GM21825 (cell line): ENCODE measurements at regions not wholly inside any gene's neighbourhood (a gene's known extent, or its start where the extent isn't known, plus 50 kb on each side); places are given as distances from the start of the nearest gene placed in this dataset.

Experiments used
- ATAC-seq: cut with Tn5 transposase; IDR thresholded peaks from one replicate; pipeline ENCODE4 v1.9.1; 2021; ENCODE audit warnings: mild to moderate bottlenecking, moderate library complexity; ENCODE audit not compliant: unreplicated experiment

DNA sequence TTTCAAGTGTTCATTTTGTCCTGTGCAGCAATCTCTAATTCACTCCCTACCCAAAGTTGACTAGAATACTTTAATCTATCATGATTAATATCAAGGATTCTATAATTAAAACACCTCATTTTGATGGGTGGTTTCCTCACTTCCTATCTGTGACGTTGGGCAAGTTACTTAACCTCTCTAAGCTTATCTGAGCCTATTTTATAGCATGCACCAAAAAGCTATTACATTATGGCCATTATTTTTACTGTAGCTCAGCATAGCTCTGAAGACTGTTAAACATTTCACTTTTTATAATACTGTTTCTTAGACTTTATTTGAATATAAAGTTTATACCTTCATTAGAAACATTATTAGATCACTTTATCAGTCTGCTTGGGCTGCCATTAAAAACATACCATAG is 579.6 kb upstream of the NXPH2 start:
- ATAC-seq: no peak

DNA sequence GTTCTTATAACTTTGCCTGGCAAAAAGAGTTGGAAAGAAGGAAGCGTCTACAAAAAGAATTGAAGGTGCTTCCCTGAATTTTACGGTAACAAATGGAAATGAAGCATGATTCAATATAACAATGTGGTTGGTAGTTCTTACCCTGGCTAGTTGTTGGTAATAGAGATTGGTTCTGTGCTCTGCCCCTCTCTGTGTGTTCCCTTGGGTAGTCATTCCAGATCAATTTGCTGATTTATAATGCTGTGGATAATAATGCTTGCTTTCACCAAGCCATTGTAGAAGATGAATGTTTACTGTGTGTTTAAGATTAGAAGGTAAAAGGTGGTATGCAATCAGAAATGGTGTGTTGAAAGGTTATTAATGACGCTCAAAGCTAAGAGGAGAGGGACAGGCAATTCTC is 577.8 kb upstream of the NXPH2 start:
- no peak for ATAC-seq

DNA sequence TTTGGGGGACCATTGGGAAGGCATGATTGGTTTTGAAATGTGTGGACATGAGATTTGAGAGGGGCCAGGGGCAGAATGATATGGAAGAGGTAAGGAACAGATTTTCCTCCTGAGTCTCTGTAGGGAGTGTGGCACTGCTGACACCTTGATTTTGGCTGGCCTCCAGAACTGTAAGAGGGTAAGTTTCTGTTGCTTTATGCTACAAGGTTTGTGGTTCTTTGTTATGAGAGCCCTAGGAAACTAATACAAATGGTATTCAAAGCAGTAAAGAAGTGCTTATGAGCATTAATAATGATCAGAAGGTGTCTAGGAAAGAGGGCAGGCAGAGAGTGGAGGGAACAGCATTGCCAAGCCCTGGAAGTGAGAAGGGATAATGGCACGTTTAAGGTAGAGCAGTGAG is 574.3 kb upstream of the NXPH2 start:
- no peak for ATAC-seq

DNA sequence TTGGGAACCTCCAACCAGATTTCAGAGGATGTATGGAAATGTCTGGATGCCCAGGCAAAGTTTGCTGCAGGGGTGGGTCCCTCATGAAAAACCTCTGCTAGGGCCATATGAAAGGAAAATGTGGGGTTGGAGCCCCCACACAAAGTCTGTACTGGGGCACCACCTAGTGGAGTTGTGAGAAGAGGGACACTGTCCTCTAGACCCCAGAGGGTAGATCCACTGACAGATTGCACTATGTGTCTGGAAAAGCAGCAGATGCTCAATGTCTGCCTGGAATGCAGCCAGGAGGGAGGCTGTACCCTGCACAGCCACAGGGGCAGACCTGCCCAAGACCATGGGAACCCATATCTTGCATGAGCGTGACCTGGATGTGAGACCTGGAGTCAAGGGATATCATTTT is 573.7 kb upstream of the NXPH2 start:
- ATAC-seq: no peak

DNA sequence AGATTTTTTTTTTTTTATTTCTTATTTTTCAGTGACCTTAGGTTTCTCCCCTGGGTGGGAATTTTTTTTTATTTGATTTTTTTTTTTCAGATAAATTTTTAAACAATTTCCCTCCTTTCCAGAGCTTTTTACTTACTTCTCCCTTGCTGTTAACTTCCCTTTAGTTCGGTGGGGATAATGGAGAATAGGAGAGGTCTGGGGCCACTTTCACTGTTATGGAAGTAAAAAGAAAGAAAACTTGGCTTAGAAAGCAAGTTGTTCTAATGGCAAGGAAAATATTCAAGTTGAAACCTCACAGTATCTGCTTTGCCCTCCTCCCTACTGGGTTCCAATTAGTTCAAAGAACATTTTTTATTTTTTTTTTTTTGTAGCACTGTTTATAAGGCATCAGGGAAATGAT is 537.1 kb upstream of the NXPH2 start:
- ATAC-seq: no peak

DNA sequence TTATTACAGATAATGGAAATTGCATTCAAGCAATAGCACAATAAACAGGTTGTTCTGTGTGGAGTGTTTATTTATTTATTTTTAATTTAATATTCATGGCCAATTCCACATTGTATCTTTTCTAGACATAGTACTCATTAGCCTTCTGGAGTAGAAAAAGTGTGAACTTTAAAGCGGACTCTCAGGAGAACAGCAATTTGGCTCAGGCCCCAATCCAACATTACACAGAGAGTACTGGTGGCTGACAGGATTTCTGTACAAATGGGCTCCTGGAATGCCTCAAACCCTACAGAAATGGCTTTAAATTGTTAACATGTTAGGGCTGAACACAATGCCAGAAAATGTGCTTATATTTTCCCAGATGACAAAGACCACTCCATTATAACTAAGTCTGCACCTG is 533.9 kb upstream of the NXPH2 start:
- ATAC-seq: no peak

DNA sequence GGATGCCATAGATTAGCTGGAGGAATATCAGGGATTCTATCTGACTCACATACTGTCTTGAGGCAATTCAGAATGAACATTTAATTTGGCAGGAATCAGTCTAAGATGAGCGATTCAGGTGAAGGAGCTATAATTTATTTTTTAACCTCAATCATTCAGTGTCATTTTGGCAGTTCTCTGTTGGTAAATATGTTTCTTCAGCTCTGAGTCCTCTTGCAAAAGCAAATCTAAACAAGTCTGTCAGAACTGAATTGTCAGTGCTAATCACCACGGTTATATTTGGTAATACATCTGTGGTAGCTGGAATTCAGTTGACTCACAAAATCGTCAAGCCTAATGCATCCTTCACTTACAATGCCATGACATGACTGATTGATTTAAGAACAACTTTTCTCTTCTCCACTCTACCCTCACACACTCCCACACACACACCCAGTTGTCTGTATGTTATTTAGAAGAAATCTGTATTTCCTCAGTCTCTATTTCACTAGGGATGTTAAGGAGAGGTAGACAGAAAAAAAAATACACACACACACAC is 516.6 kb upstream of the NXPH2 start:
- no peak for ATAC-seq

DNA sequence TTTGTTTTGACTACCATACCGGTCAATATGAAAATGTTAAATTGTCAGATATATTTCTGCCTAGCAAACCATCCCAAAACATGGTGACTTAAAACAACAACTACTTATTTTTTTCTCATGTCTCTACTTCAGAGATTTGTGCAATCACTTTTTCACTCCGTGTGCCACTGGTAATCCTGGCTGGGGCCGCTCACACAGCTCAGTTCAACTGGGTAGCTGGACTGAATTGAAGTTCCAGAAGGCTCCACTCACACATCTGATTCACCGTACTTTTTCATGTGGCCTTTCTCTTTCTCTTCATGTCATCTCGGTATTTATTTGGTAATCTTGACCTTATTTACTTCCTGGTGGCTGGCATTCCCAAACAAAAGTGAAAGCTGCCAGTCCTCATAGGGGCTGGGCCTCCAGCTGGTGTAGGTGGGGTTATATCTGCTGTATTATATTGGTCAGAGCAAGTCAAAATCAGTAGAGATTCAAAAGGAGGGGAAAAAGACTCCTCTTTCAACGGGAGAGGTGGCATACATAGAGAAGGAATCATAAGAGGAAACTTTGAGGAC is 513.9 kb upstream of the NXPH2 start:
- no peak for ATAC-seq

DNA sequence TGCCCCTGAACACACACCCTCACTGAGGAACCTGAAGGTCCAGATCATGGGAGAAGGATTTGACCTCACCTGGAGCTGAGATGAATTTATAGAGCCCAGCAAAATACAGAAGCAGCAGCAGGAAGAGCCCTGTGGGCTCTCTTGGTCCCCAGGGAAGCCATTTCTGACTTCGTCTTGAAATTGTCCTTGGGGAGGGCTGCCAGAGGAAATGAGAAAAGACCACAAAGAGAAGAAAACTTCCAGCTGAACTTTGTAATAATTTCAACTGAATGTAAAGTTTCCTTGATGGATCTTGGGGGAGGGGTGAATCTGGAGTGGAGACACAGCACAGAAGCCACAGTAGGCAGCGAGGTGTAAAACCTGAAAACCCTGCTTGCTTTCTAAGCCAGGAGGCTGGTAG is 500.9 kb upstream of the NXPH2 start:
- ATAC-seq: no peak

DNA sequence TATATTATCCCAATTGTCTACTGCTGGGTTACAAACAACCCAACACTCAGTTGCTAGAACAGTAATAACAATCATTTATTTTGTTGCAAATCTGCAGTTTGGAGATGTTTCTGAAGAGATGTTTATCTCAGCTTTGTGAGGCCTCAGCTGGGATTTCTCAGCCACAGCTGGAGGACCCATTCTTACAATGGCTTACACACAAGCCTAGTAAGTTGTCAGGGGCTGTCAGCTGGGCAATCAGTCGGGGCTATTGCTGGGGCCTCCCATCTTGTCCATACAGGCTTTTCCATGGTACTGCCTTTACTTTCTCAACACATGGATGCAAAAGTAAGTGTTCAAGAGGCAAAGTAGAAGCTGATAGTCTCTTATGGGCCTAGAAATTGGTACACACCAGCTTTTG is 491.7 kb upstream of the NXPH2 start:
- ATAC-seq: no peak

DNA sequence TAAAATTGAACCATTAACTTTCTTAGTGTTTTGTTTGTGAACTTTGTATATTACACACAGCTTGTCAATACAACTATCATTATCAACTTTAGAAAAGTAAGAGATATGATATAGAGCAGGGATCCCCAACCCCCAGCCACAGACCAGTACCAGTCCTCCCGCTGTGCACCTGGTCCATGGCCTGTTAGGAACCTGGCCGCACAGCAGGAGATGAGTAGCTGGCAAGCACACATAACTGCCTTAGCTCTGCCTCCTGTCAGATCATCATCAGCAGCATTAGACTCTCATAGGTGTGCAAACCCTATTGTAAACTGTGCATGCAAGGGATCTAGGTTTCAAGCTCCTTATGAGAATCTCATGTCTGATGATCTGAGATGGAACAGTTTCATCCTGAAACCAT is 491.0 kb upstream of the NXPH2 start:
- ATAC-seq: no peak

DNA sequence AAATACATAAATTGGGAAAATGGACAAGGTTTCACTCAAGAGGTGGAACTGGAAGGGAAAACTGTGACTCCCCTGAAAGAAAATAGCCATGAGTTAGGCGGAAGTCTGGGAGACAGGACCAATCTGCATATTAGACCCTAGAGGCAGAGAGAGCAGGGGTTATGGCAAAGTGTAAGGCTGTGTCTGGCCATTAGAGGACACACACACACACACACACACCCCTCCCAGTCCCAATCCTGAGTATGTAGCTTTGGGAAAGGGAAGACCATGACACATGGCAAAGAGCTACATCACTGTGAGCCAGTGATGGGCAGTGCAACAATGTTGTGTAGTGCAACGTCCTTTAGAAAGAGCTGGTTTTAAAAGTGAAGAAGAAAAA is 479.9 kb upstream of the NXPH2 start:
- ATAC-seq: no peak

DNA sequence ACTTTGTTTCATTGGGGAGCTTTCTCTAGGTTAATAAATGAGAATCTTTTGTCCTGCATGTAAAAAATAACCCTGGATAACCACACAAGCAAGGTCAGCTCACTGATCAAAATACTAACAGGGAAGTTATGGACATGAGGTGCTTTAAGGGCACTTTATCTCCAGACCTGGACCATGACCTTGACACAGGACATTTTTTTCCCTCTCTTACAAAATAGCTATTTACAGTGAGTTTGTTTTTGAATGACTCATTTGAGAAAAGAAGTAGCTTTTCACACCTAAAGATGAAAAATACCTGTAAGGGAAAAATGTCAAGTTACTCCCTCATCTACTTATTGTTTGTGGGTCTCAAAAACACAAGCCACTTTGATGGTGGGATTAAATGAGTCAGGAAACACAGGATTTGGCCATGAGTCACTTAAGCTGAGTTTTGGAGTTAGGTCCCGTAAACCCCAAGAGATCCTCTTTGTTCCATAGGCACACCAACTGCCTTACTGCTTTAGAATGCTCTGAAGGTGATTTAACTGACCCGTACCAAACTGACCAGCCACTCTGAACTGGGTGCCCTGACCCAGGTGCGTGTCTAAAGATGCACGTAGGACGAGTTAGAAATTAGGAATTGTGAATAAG is 479.3 kb upstream of the NXPH2 start:
- ATAC-seq: no peak

DNA sequence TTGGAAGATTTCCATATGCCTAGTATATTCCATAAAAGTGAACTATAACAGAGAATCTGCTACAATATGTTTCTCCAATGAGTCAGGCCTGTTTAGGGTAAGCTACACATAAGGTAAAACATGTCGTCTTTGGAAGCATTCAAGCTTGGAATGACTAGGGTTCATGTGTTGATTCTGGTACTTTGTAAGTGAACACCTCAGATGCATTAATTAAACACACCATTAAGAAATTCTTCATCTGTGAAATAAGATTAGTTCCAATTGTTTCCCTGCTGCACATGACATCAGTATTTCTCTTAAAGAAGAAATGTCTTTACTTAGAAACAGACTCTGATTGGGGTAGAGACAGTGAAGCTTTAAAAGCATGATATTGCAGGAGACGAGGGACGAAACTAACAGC is 461.1 kb upstream of the NXPH2 start:
- ATAC-seq: no peak

DNA sequence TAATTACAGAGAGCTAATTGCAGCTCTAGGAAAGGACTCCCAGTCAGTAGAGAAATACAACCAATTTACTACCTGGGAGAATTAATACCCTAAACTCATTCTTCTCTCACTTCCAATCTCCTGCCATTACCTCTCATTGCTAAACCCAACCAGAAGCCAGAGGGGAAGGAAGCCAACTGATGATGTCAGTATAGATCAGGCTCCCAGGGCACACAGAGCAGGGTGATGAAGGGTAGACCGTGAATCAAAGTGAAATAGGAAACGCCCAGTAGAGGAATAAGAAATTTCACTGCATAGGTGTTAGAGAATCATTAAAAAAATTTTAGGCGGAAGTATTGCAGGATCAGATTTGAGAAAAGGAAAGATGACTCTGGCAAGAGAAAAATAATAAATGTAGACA is 456.8 kb upstream of the NXPH2 start:
- no peak for ATAC-seq

DNA sequence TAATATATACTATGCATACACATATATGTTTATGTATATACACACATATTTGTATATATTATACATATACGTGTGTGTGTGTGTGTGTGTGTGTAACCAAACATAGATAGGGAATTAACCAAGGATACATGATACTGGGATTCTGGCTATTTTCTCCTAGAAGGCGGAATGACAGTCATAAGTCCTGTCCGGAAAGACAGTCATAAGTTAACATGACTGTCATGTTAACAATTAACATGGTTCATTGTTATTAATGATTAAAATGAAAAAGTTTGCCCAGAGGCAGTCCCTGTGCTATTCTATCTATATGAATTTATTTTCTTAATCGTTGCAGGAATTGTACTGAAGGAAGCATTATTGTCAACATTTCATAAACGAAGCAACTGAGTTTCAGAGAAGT is 450.7 kb upstream of the NXPH2 start:
- no peak for ATAC-seq

DNA sequence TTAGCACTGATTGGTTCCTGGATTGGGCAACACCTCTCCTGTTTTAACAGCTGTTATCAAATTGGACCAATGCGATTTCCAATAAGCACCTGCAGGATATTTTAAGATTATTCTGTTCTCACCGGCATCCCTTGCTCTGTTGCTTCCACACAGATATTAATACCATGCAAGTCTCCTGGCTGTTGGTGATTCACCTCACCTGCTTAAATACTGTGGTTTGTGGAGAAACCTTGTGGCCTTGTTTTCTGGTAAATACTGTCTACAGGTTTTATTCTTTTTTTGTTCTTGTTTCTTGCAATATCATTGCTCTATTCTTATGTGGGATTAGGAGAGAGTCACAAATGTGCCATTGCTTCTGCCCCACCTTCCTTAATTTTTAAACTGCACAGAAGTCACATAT is 448.1 kb upstream of the NXPH2 start:
- ATAC-seq: no peak

DNA sequence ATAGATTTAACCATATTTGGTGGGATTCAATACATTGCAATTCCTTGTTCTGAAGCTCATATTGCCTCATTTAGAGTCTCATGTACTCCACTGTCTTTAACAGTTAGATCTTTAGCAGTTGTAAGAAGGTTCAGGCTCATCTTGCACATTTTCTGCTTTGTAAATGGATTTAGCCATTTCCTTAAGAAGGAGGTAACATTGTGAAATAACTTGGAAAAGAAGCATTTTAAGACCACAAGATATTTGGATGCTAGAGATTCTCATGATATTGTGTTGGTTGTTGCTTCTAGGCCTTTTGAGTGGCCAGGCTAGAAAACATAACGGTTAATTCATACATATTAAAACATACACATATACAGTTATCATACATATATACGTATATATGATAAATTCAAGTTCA is 445.8 kb upstream of the NXPH2 start:
- no peak for ATAC-seq

DNA sequence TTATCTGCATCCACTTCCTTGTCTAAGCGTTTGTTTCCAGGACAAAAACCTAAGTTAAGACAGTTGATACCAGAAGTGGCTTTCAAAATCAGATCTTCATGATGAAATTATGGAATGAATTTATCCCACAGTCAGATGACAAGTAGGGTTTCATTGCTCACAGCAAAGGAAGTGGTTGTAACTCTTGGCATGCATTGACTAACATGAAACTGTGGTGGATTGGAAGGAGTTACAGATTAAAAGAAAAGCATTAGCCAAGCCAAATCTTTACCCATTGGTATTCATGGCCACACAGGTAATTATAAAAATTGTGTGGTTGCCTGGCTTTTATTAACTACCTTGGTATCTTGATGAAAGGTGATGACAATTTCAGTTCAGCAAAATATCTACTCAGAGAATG is 438.0 kb upstream of the NXPH2 start:
- ATAC-seq: no peak

DNA sequence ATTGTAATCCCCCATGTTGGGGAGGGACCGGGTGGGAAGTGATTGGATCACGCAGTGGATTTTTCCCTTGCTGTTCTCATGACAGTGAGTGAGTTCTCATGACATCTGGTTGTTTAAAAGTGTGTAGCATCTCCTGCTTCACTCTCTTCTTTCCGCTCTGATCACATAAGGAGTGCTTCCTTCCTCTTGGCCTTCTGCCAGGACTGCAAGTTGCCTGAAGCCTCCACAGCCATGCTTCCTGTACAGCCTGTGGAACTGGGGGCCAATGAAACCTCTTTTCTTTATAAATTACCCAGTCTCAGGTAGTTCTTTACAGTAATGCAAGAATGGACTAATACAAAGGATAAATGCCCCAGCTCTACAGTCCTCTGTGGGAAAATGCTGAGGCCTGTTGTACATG is 437.5 kb upstream of the NXPH2 start:
- no peak for ATAC-seq

DNA sequence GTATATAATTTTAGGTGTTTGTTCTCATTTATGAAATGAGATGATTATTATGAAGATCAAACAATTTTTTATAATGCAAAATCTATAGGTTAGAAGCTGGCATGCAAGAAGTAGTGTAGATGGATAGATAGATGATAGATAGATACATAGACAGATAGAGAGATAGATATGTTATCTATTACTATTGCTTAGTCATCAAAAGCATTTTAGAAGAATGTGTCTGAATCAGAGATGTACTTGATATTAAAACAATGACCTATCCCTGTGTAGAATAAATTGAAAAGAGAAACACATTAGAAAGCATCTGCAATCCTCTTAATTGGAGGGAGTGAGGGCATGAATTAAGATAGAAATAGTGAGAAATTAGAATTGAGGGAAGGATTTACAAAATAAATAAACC is 436.2 kb upstream of the NXPH2 start:
- no peak for ATAC-seq

DNA sequence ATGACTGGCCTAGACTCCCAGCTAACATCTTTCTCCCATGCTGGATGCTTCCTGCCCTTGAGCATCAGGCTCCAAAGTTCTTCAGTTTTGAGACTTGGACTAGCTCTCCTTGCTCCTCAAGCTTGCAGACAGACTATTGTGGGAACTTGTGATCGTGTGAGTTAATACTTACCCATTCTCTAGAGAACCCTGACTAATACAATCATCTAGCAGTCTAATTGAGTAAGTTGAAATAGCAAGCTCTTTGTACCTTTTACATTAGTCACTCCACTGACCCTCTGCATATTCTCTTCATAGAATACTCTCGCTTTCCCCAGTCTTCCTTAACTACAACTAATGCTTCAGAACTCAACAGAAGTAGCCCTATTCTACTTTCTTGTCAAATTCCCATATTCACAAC is 434.6 kb upstream of the NXPH2 start:
- no peak for ATAC-seq

DNA sequence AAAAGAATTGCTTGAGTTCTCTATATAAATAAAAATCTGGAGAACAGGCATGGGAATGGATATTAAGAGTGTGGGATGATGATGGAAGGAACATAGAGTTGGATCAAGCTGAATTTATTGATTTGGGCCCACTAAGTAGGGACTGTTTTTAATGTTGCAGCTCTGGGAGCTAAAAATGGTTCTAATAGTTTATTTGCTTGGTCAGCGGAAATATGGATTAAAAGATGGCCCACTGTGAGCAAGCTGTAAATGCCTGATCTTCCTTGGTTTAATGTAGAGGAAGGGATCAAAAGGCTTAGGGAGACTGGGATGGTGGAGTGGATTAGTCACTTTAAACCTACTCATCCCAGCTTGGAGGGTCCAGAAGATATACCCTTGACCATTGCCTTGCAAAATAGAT is 429.4 kb upstream of the NXPH2 start:
- ATAC-seq: no peak
